ENCODE measurements at regions not wholly inside any gene's neighbourhood (a gene's known extent, or its start where the extent isn't known, plus 50 kb on each side); places are given as distances from the start of the nearest gene placed in this dataset.

DNA sequence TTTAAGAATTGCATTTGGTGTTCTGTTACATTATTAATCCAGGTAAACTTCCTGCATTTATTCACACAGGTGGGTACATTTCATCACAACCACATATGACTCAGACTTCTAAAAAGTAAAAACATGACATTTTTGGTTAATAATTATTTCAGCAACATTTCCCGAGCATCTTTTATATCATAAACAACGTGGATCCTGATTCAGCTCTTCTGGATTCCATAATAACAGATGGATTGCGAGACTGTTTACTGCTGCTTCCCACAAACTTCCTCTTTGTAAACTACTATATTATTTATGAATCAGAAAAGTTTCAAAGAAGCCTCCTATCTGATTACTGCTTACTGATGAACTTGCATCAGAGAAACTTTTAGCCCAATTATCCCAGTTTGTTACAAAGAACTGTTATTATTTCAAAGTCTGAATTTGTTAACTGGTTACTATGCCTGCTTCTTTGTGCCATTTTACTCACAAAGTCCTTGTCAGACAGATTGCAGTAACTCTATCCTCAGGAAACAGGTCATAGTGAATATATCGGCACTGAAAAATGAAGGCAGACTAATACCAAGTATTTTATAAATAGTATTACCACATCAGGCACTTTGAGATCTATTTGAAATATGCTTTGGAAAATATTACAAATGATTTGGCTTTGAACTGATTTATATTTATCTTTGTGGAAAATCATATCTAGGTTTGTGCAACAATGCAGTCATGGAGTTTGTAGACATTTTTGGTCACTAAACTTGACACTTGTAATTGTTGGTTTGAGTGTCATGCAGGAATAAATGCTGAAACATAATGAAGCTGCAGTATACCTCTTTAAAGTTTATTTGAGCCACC, 511.6 kb downstream of the PLCL1 start:
- Histone ChIP-seq H3K9me3 (no peaks in the 10 kb centered on the region), H3K36me3 (no peaks in the 10 kb centered on the region), H3K27ac (no peak overlapping the region), H3K27me3 (peaks cover 39% of the 10 kb centered on the region), H3K4me1 (no peaks in the 10 kb centered on the region), H3K4me3 (no peak overlapping the region)
- no peak for TF ChIP-seq CTCF (IDR thresholded peaks at IDR 0.05)
- intact Hi-C loops (cut with DNase I), result no loop called here
- DNase-seq (no peak), ATAC-seq (no peak)

DNA sequence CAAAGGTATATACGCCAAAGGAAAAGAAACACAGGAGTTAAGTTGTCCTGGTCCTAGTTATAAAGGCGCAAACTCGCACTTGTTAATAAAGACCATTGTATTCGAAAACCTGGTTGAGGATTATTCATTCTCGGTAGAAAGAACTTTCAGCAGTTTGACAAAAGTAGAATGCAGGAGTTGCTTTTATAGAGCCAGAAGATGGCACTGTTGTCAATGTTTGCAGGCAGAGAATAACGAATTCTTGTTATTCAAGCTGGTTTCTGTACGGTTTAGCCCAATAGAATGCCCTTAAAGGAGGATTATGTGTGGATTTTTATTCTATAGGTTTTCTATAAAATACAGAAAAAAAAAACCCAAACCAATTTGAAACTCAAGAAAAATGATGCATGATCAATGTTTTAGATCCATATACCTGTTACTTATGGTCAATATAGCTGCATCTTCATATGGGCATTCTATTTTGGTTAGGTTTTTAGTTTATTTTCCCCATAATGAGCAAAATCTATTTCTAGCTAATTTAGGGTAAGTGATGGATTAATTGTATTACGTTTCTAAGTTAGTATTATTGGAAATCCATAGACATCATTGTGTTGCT, 510.3 kb downstream of the PLCL1 start:
- no peak overlapping the region for H3K27ac ChIP-seq
- peak; percentile 65 for TF ChIP-seq CTCF (IDR thresholded peaks at IDR 0.05)
- no peaks in the 10 kb centered on the region for H3K9me3 ChIP-seq
- ATAC-seq, result no peak
- DNase-seq, result no peak
- intact Hi-C loops (cut with DNase I), result no loop called here
- H3K4me3 ChIP-seq, result no peak overlapping the region
- H3K36me3 ChIP-seq, result no peaks in the 10 kb centered on the region
- H3K27me3 ChIP-seq, result peaks cover 29% of the 10 kb centered on the region
- no peaks in the 10 kb centered on the region for H3K4me1 ChIP-seq

GRCh38 chr2:198312596-198313483, 508.4 kb downstream of the PLCL1 start:
- DNase-seq (no peak), ATAC-seq (no peak)
- Histone ChIP-seq H3K36me3 (no peaks in the 10 kb centered on the region), H3K4me3 (no peak overlapping the region), H3K27ac (no peak overlapping the region), H3K4me1 (no peaks in the 10 kb centered on the region), H3K9me3 (no peaks in the 10 kb centered on the region), H3K27me3 (peaks cover 20% of the 10 kb centered on the region)
- intact Hi-C loops (cut with DNase I), result no loop called here
- TF ChIP-seq CTCF (IDR thresholded peaks at IDR 0.05), result no peak

- no peak for TF ChIP-seq CTCF (IDR thresholded peaks at IDR 0.05)
- intact Hi-C loops (cut with DNase I), result no loop called here
- Histone ChIP-seq H3K4me3 (no peak overlapping the region), H3K9me3 (no peaks in the 10 kb centered on the region), H3K36me3 (no peaks in the 10 kb centered on the region), H3K27me3 (peaks cover 26% of the 10 kb centered on the region), H3K27ac (no peak overlapping the region), H3K4me1 (no peaks in the 10 kb centered on the region)
- DNase-seq (no peak), ATAC-seq (no peak)
Measured at GRCh38 chr2:198311020-198311419, 506.6 kb downstream of the PLCL1 start.

DNA sequence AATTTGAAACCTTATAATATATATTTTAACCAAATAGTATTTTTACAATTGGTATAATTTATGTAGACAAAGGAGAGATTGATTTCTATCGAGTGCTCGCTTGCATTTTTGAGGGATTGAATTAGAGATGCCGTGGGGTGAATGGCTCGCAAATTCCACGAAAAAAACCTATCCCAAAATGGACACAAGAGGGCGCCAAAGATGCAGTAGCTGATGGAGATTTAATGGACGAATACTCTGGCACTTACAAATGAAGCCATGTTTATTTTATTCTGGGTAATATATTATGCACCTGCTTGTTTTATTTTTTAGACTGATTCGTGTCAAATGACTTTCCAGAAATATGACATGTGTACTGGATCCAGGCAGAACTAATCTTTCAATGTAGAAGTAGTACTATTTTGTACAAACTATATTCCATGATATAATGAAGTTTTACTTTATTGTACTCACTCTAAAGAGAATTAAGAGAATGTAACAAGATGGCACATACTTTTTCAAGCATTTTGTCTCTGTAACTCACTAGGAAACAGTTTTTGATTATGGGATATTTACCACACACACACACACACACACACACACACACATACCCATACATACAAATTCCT, 505.4 kb downstream of the PLCL1 start:
- Histone ChIP-seq H3K27ac (no peak overlapping the region), H3K27me3 (peaks cover 16% of the 10 kb centered on the region), H3K9me3 (no peaks in the 10 kb centered on the region), H3K4me3 (no peak overlapping the region), H3K4me1 (no peaks in the 10 kb centered on the region), H3K36me3 (no peaks in the 10 kb centered on the region)
- intact Hi-C loops (cut with DNase I), result no loop called here
- peak; percentile 74 for ATAC-seq
- no peak for DNase-seq
- TF ChIP-seq CTCF (IDR thresholded peaks at IDR 0.05), result peak; percentile 88
